Fibroblast of upper back skin (primary cell): ENCODE measurements at regions not wholly inside any gene's neighbourhood (a gene's known extent, or its start where the extent isn't known, plus 50 kb on each side); places are given as distances from the start of the nearest gene placed in this dataset.
"Not testable (repeated sequence)": the region's sequence is repeated elsewhere in the genome, so short reads cannot be mapped to it uniquely, and the experiment has no call there.

Experiments used
- DNase-seq: peaks from one replicate; pipeline ENCODE4 v3.0.0-alpha.2; 2013

DNA sequence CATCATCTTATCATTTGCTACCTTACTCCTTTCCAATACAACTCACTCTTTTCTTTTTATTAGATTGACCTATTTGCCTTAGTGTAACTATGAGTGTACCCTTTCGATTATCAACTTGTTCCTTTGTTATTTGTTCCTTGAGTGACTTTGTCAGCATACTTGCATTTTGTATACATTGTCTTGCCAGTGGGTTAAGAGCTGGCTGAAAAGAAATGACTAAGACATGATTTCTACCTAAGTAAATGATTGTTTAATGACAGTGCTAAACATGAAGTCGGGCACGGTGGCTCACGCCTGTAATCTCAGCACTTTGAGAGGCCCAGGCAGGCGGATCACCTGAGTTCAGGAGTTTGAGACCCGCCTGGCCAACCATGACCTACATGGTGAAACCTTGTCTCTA, 1042.3 kb downstream of the TBL1XR1 start:
- no peak for DNase-seq

- no peak for DNase-seq
These were observed 1047.7 kb downstream of the TBL1XR1 start for GRCh38 chr3:176149567-176149966.

DNA sequence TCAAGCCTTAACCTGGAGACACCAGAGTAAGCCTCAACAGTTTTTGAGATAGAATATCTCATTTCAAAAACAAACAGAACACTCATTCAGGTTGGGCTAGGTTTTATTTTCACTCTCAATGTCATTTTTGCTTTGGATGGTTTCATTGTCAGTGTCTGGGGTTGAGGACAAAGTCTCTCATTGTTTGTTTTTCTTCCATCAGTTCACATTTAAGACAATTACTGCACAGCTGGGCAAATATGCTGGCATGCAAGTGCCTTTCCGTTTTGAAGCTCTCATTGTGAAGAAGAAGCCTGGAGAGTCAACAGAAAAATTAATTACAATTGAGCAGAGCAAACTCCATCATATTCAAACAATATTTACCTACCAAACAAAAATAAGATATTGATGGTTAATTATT, 1050.0 kb downstream of the TBL1XR1 start:
- no peak for DNase-seq

DNA sequence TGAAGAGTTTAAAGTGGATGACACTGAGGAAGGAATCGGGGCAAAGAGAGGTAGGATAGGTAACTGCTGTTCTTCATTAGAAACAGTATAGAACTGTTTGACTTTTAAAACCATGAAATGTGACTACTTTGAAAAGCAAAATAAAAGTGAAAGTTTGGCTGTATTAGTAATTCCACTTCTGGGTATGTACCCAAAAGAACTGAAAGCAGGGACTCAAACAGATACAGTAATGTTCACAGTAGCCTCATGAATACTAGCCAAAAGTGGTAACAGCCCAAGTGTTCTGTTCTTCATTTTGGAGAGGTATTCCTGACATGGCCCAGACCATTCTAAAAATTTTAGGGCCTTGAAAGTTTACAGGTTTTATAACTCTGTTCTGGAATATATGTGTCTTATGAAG, 1055.4 kb downstream of the TBL1XR1 start:
- DNase-seq, result no peak

DNA sequence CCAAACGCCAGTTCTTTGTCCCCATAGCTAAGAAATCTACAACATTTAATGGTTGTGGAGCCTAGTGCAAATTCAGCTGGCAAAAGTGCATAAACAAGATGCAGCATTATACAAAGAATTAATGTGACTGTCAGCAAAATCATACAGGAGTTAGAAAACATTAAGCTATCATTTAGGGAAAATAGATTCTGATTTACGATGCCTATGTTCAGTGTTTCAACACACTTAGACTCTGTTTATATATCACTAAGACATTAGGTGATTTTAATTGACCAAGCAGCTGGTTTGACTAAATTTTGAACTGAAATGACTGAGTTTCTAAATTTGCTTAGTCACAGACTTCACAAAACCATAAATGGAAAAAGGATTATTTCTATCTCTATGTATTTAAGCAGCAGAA, 1076.8 kb downstream of the TBL1XR1 start:
- no peak for DNase-seq

DNA sequence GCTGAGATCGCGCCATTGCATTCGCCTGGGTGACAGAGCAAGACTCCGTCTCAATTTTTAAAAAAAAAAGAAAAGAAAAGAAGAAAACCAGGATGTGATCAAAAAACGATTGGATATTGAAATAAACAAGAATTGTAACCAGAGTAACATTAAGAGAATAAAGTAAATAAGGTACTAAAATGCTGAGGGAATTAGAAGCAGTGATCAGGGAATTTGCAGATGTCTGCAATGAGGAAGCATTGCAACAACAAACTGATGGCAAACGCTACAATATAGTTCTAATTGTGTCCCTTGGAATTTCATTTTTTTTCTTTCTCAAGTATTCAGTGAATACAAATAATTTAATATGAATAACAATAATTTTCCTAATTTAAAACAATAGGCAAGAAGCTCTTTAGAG, 1077.5 kb downstream of the TBL1XR1 start:
- DNase-seq, result no peak

GRCh38 chr3:176106380-176106779, 1090.9 kb downstream of the TBL1XR1 start:
- DNase-seq, result peak; percentile 5

- no peak for DNase-seq
These were observed 1100.3 kb downstream of the TBL1XR1 start for GRCh38 chr3:176097027-176097426.

DNA sequence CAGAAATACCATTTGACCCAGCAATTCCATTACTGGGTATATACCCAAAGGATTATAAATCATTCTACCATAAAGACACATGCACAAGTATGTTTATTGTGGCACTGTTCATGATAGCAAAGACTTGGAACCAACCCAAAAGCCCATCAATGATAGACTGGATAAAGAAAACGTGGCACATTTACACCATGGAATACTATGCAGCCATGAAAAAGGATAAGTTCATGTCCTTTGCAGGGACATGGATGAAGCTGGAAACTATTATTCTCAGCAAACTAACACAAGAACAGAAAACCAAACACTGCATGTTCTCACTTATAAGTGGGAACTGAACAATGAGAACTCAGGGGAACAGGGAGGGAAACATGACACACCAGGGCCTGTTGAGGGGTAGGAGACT, 1103.4 kb downstream of the TBL1XR1 start:
- not testable (repeated sequence) for DNase-seq

DNA sequence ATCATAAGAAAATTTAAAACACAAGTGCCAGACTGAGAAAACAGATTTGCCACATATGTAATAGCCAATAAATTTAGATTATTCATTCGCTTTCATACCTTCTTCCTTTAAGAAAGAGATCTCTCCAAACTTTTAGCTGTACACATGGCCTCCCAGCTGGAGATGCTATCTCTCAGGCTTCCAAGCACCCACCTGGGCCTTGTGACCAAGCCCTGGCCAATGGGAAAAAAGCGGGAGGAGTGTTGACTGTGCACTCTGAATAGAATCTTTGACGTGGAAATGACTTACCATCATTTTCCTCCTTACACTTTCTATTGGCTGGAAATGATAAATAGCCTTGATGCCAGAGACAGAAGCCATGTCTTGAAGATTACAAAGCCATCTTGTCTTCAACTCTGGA, 1106.6 kb downstream of the TBL1XR1 start:
- DNase-seq, result no peak

DNA sequence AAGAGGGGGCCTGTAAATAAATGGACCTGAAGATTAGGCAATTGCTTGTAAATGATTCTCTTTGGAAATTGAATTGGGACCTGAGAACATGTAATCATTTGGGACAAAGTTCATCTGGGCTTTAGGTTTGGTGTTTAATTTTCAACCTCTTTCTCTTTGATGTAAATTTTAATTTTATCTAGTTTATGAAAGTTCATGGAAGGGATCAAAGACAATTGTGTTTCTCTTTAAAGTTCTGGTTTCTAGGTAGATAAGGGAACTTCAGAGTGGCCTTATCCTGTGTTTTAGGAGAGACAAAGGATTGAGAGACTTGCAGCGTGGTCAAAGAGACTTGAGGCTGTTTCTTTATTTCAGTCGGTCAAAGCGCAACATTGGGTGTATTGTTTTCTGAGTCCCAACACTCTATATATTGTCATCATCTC, 1108.3 kb downstream of the TBL1XR1 start:
- no peak for DNase-seq

- DNase-seq, result no peak
These were observed 1110.1 kb downstream of the TBL1XR1 start for GRCh38 chr3:176087066-176087697.

DNA sequence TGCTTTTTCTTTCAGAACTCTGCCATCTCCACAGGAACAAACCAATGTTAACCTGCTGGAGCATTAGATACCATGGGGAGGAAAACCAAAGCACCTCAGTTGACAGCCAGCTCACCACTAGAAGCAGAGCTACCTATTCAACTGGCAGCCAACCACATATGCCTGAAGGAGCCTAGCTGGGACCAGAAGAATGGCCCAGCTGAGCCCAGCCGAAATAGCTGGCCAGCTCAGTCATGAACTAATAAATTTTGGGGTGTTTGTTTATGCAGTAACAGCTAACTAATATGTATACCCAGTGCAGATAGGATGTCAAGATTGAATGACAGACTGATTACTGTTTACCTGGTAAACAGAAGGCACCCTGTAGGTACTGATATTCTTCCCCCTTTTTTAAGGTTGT, 1117.5 kb downstream of the TBL1XR1 start:
- DNase-seq, result no peak

DNA sequence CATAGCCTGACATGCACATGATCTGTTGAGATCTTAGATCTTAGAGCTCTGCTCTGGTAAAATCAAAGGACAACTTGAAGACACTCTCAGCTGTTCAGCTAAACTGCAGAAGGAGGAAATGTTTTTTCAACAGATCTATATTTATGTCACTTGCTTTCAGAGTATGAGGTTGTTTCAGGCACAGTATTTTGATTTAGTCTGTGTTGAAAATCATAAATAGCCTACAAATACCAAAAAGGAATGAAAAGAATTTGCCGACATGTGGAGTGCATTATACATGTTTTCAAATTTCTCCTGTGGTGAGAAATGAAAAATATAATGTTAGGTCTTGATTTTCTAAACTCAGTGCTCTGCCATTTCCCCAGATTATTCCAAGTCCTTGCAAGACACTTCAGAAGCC, 1118.4 kb downstream of the TBL1XR1 start:
- DNase-seq, result peak; percentile 81

- DNase-seq, result no peak
These were observed 1121.8 kb downstream of the TBL1XR1 start for GRCh38 chr3:176075491-176075890.

- no peak for DNase-seq
These were observed 1122.2 kb downstream of the TBL1XR1 start for GRCh38 chr3:176075046-176075445.

GRCh38 chr3:176074096-176074495, 1123.2 kb downstream of the TBL1XR1 start:
- peak; percentile 35 for DNase-seq

DNA sequence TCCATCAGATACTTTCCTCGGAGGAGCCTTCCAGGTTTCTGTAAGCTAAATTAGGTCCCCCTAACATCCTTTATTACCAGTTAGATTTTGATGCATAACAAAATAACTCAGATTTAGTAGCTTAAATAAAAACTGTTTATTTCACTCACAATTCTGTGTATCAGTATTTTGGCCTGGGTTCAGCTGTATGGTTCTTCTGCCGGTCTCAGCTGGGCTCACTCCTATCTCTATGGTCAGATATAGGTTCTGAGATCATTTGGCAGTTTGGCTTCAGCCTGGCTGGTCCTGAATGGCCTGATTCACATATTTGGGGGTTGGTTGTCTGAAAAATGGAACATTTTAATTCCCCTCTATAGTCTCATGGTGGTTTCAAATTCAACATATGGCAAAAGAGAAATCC, 1125.3 kb downstream of the TBL1XR1 start:
- no peak for DNase-seq

- DNase-seq, result no peak
These were observed 1128.5 kb downstream of the TBL1XR1 start for GRCh38 chr3:176068750-176069149.

- DNase-seq, result no peak
These were observed 1138.4 kb downstream of the TBL1XR1 start for GRCh38 chr3:176058856-176059255.

- peak; percentile 15 for DNase-seq
These were observed 1141.4 kb downstream of the TBL1XR1 start for GRCh38 chr3:176055836-176056235.

DNA sequence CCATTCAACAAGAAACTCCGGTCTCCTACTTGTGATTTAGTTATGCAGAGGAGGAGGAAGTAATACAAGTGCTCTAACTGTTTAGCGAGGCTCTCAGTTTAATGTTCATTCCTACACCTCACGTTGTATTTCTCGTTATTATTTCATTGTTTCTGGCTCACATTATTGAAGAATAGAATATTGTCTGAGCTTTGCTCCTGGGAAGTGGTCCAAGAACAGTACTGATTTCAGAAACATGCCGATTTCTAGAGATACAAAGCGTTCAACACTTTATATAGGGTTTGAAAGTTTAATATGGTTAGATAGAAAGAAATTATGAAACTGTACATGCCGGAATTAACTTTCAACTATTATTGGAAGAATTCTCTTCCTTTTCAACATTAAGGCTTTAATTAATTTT, 1145.5 kb downstream of the TBL1XR1 start:
- DNase-seq, result no peak

DNA sequence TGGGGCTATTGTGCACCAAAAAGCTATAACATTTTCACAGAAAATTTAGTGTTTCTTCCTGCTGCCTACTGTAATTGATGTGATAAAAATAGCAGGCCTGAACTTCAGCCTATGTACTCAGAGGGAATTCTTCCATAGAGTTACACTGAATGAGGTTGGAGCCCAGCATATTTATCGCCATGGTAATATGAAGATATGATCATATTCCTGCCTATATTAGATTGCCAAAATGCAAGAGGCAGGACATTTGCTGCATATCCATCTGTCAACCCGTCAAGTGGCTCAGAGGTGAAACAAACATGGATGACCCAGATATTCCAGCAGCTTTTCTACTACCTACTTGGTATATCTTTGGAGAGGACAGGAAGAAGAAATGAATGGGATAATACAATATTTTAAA, 1150.6 kb downstream of the TBL1XR1 start:
- DNase-seq, result no peak

DNA sequence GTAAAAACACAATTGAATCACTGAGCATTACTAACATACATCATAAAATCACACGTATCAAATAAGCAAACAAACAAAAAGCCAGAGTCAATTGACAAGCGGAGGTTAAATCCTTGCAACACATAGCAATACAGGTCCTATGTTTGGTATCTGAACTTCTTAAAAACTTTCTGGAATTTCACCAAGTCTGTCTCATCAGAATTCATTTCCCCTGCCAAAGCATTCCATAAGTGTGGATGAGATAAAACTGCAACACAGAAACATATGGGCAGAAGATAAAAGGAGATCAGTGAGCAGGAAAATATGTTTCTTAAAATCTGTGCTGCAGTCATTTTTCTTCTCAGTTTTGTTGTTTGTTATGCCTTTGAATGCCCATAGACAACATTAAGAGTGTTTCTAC, 1155.5 kb downstream of the TBL1XR1 start:
- peak; percentile 81 for DNase-seq

DNA sequence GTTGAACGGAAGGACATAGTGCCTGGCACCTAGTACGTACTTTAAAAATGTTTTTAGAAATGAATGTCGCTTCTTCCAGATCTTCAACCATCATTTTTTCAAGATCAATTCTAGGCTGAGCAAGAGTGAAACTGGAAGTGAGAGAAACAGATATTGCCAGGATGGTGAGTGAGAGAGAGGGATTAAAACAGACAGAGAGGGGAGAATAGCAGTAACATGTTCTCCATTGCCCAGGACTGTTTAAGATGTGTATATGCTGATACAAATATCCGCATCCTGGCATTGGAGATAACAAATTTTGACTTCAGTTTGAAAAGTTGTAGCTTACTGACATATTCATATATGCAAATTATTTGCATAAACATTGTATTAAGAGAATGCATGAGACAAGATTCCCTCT, 1156.1 kb downstream of the TBL1XR1 start:
- DNase-seq, result no peak

- DNase-seq, result no peak
These were observed 1159.6 kb downstream of the TBL1XR1 start for GRCh38 chr3:176037636-176038035.
